HG02798 (cell line): ENCODE measurements at regions not wholly inside any gene's neighbourhood (a gene's known extent, or its start where the extent isn't known, plus 50 kb on each side); places are given as distances from the start of the nearest gene placed in this dataset.
"Not testable (repeated sequence)": the region's sequence is repeated elsewhere in the genome, so short reads cannot be mapped to it uniquely, and the experiment has no call there.

Experiments used
- ATAC-seq: cut with Tn5 transposase; IDR thresholded peaks from one replicate; pipeline ENCODE4 v1.9.1; 2021; ENCODE audit warnings: mild to moderate bottlenecking; ENCODE audit not compliant: unreplicated experiment, poor library complexity

DNA sequence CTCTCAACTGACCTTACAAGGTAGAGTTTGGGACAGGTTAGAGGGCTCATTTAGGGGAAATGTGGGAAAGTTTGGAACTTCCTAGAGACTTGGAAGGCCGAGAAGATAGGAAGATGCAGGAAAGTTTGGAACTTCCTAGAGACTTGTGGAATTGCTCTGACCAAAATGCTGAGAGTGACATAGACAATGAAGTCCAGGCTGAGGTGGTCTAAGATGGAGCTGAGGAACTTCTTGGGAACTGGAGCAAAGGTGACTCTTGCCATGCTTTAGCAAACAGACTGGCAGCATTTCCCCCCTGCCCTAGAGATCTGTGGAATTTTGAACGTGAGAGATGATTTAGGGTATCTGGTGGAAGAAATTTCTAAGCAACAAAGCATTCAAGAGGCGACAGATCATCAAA lies 258.9 kb upstream of the GULP1 start:
- ATAC-seq: no peak

DNA sequence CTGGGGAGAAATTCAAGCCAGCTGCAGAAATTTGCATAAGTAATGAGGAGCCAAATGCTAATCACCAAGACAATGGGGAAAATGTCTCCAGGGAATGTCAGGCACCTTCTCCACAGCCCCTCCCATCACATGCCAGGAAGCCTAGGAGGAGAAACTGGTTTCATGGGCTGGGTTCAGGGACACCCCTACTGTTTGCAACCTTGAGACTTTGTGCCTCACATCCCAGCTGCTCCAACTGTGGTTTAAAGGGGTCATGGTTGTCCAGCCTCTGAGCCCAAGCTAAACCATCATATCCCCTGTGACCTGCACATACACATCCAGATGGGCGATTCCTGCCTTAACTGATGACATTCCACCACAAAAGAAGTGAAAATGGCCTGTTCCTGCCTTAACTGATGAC lies 258.4 kb upstream of the GULP1 start:
- ATAC-seq: not testable (repeated sequence)

DNA sequence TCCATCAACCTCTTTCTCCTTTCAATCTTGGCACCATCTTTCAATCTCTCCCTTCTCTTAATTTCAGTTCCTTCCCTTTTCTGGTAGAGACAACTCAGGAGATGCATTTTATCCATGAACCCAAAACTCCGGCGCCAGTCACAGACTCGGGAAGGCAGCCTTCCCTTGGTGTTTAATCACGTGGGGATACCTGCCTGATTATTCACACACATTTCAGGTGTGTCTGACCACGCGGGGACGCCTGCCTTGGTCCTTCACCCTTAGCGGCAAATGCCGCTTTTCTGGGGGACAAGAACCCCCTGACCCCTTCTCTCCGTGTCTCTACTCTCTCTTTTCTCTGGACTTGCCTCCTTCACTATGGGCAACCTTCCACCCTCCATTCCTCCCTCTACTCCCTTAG lies 257.6 kb upstream of the GULP1 start:
- ATAC-seq: not testable (repeated sequence)

GRCh38 chr2:188035377-188035776 lies 256.3 kb upstream of the GULP1 start:
- not testable (repeated sequence) for ATAC-seq

GRCh38 chr2:188036786-188037185 lies 254.9 kb upstream of the GULP1 start:
- not testable (repeated sequence) for ATAC-seq

- ATAC-seq: no peak
These were observed 252.4 kb upstream of the GULP1 start for GRCh38 chr2:188039307-188039706.

DNA sequence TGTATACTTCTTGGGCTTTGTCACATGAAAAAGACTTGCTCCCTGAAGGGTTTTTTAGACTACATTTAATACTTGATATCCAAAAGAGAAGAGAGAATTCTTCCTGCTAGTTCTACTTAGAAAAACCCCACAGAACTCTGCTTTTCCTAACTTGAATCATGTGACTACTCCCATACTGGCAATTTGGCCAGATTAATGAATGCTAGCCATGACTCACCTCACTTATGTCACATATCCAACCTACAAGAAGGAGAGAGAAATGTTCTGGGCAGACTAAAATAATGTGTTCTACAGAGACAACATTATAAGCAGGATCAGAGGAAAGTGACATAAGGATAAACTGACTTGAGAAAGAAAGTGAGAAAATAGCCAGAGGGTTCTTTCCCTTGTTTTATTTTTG lies 249.3 kb upstream of the GULP1 start:
- no peak for ATAC-seq

GRCh38 chr2:188045016-188045415 lies 246.7 kb upstream of the GULP1 start:
- no peak for ATAC-seq

GRCh38 chr2:188046437-188046836 lies 245.2 kb upstream of the GULP1 start:
- no peak for ATAC-seq

DNA sequence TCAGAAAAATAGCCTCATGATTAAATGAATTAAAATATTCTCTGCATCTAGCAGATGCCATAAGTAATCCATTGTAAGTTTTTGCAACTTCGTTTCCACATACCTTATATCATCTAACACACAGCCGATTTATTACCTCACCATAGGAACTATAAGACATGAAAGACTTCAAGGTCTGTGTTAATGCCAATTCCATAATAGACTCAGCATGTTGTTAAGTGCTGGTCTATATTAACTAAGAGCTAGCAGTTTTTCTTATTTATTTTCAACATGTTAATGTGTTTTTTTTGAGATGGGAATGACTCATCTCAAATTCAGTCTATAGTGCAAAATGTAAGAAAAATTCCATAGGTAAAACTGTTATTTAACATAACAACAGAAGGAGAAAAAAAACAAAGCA lies 243.9 kb upstream of the GULP1 start:
- no peak for ATAC-seq

- no peak for ATAC-seq
These were observed 240.9 kb upstream of the GULP1 start for GRCh38 chr2:188050726-188051125.

GRCh38 chr2:188051706-188052105 lies 240.0 kb upstream of the GULP1 start:
- ATAC-seq: no peak

DNA sequence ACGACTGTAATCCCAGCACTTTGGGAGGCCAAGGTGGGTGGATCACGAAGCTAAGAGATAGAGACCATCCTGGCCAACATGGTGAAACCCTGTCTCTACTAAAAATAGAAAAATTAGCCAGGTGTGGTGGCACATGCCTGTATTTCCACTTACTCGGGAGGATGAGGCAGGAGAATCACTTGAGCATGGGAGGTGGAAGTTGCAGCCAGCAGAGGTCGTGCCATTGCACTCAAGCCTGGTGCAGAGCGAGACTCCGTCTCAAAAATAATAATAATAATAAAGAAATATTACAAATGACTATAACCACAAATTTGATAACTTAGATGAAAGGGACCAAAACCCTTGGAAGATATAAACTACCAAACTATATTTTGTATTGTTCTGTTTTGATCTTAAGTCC lies 226.3 kb upstream of the GULP1 start:
- ATAC-seq: no peak

DNA sequence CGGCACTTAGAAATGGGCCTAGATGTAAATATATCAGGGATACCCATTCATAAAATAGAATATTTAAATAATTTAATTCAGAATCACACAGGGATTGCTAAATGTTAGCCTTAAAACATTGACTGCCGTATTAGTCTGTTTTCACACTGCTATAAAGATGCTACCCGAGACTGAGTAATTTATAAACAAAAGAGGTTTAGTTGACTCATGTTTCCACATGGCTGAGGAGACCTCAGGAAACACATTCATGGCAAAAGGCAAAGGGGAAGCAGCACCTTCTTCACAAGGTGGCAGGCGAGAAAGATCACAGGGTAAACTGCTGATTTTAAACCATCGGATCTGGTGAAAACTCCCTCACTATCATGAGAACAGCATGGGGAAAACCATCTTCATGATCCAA lies 223.6 kb upstream of the GULP1 start:
- ATAC-seq: no peak

DNA sequence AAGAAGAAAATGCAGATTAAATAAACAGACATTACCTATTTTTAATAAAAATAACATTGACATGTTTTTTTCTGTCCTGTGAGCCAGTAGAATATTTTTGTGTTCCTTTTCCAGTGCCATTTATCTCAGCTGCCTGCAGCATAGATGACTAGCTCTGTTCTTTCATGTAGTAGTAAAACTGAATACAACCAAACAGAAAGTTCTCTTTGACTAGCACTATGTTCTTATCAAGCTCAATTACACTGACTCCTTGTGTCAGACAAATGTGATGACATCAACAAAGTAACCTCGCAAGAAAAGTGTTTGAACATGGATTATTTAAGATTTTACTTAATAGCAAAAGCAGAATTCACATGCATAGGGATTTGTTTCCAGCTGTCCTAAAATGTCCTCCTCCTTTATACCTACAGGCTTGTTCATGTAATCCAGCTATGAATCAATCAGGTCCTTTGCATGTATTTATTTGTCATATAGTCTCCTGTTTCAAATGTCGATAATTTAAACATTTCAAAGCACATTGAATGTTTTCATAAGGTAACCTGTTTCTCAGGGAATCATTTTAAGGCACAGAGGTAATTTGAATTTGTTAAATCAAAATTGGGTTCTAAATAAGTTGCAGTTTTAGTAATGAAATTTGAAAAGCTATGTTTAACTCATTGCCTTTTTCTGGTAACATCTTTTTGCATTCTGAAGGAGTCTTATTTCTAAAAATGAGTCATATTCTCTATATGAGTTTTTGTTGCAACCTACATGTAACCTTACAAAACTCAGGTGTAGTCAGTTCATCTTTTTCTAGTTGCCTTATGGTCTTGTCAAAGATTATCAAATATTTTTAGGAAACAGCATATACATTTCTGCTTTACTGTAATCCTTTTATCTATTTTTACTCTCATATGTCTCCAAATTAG lies 215.3 kb upstream of the GULP1 start:
- ATAC-seq: peak; percentile 76

GRCh38 chr2:188077757-188078156 lies 213.9 kb upstream of the GULP1 start:
- no peak for ATAC-seq

DNA sequence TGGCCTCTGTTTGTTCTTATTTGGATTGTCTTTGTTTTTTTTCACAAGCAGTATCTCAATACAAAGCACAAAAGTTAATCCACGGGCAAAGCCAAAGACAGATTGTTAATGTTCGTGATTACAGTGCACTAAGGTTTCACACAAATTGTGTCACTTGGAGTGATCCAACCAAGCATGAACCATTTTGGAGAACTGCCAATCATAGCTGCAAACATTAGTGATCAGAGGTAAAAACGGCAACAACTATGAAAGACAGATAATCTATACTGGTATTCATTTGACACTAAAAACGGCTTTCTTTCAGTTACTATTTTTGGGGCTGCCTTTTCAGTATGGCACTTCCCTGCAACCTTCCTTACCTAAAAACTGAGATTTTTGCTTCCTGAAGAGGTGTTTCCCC lies 213.1 kb upstream of the GULP1 start:
- ATAC-seq: no peak

GRCh38 chr2:188079196-188079595 lies 212.5 kb upstream of the GULP1 start:
- no peak for ATAC-seq

DNA sequence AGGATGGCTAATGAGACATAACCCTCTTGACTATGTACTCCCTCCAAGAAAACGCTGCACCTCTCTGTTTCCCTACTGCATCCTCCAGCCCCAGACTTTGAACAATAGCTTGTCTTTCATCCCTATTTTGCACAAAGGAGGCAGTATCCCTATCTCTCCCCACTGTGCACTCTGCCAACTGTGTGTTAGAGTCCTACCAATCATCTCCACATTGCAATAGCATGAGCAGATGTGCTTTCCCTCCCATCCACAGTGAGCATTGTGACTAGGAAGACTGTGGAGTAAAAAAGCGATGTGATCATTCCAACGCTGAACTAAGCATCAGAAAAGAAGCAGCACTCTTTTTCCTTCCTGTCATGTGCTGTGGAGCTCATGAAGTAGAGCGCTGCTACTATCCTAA lies 206.3 kb upstream of the GULP1 start:
- ATAC-seq: no peak

DNA sequence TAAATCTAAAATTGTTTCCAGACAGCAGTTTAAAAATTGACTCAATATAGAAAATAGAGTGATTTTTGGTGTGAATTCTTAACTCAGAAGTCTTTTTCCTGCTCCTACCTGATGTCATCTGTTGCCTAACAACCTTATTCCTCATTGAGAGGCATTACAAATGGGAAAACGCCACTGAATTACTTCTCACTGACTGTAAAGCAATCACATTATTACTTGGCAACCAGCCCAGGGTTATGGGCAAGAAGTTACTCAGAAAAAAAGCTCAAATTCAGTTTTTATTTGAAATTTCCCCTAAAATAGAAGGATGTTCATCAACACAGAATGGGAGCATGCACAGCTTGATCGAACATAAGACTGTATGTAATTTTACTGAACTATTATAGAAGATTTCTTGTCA lies 201.8 kb upstream of the GULP1 start:
- ATAC-seq: no peak

DNA sequence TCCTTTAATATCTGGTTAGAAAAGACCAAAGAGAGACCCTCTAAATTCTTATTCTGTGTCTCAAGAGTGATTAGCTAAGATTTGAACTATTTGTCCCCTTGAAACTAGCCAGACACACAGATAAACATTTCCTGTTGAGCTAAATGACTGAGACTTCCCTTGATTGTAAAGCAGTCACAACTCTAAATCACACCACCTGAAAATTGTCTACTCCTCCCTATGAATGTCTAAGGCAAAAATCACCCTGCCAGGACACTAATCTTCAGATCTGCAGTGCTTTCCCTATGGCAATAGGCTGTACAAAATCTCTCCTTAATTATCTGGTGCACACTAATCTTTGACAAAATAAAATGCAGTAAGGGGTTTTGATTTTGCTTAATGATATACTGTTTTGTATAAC lies 200.5 kb upstream of the GULP1 start:
- ATAC-seq: no peak

- no peak for ATAC-seq
These were observed 198.9 kb upstream of the GULP1 start for GRCh38 chr2:188092734-188093133.
